ENCODE measurements at regions not wholly inside any gene's neighbourhood (a gene's known extent, or its start where the extent isn't known, plus 50 kb on each side); places are given as distances from the start of the nearest gene placed in this dataset.

GRCh38 chr2:70397186-70397585 is 95.3 kb upstream of the FAM136A start:
- TF ChIP-seq CTCF (IDR thresholded peaks at IDR 0.05) (no peak), POLR2A (IDR thresholded peaks at IDR 0.05) (no peak)

Data from testis (tissue), 2 donors.